Body of pancreas (tissue), 4 donors: ENCODE measurements at regions not wholly inside any gene's neighbourhood (a gene's known extent, or its start where the extent isn't known, plus 50 kb on each side); places are given as distances from the start of the nearest gene placed in this dataset.

Source experiments
- POLR2A ChIP-seq, 3 donors: fragments of 450-650 bp; IDR thresholded peaks; one replicate each; pipeline ENCODE4 v1.6.1; 2016; ENCODE audit warnings: antibody characterized with exemption in 3 of 3, mild to moderate bottlenecking in 2 of 3
- TF ChIP-seq, protein P1 (sequence below), 7 experiments: fragments of 450-650 bp in 4 of 7; fragments of 200-600 bp in 3 of 7; sonication (generic) in 3 of 7; IDR thresholded peaks; one replicate each; pipeline ENCODE4 v1.5.1; 2016 to 2019; ENCODE audit warnings: antibody characterized with exemption in 7 of 7

DNA sequence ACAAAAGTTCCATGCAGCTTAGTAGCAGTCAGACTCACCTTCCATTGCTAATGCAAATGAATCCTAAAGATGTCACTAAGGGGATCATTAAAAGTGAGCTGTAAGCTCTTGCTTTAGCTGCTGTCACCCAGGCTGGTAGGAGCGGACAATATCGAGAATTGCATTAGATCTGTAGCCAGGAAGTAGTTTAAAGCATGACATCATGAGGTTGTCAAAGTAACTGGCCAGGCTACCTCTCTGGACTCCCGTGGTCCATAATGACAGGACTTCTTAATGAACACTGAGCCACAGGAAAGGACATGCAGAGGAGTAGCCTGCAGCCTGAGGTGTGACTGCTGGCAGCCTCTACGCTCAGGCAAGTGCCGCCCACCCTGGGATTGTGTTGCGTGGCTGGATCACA is 522.3 kb upstream of the NBEA start:
- TF ChIP-seq, protein P1, sequence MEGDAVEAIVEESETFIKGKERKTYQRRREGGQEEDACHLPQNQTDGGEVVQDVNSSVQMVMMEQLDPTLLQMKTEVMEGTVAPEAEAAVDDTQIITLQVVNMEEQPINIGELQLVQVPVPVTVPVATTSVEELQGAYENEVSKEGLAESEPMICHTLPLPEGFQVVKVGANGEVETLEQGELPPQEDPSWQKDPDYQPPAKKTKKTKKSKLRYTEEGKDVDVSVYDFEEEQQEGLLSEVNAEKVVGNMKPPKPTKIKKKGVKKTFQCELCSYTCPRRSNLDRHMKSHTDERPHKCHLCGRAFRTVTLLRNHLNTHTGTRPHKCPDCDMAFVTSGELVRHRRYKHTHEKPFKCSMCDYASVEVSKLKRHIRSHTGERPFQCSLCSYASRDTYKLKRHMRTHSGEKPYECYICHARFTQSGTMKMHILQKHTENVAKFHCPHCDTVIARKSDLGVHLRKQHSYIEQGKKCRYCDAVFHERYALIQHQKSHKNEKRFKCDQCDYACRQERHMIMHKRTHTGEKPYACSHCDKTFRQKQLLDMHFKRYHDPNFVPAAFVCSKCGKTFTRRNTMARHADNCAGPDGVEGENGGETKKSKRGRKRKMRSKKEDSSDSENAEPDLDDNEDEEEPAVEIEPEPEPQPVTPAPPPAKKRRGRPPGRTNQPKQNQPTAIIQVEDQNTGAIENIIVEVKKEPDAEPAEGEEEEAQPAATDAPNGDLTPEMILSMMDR (IDR thresholded peaks at IDR 0.05) = no peak
- TF ChIP-seq POLR2A (IDR thresholded peaks at IDR 0.05) = no peak
